Thyroid gland (tissue), 4 donors: ENCODE measurements at regions not wholly inside any gene's neighbourhood (a gene's known extent, or its start where the extent isn't known, plus 50 kb on each side); places are given as distances from the start of the nearest gene placed in this dataset.
"Not testable (repeated sequence)": the region's sequence is repeated elsewhere in the genome, so short reads cannot be mapped to it uniquely, and the experiment has no call there.

Source experiments
- DNase-seq, 2 donors: peaks; one replicate each; pipeline ENCODE4 v3.0.0-alpha.2; 2019
- H3K27ac ChIP-seq, 3 donors: fragments of 200-600 bp; sonication (generic); 1 replicate in 2 of 3; 2 replicates in 1 of 3; pipeline ENCODE4 v1.5.1; 2016 to 2019; ENCODE audit warnings: mild to moderate bottlenecking in 1 of 3, moderate library complexity in 1 of 3
- H3K27me3 ChIP-seq: fragments of 200-600 bp; sonication (generic); one replicate; pipeline ENCODE4 v1.5.1; 2019
- H3K36me3 ChIP-seq, 2 donors: fragments of 200-600 bp; sonication (generic); one replicate each; pipeline ENCODE4 v1.5.1; 2016 to 2019
- H3K4me1 ChIP-seq, 2 donors: fragments of 200-600 bp; sonication (generic); one replicate each; pipeline ENCODE4 v1.5.1; 2017 to 2019
- H3K4me3 ChIP-seq, 3 donors: fragments of 200-600 bp; sonication (generic); replicated peaks in 1 of 3; 1 replicate in 2 of 3; 2 replicates in 1 of 3; pipeline ENCODE4 v1.5.1; 2016; ENCODE audit warnings: mild to moderate bottlenecking in 1 of 3
- H3K9me3 ChIP-seq: fragments of 200-600 bp; sonication (generic); one replicate; pipeline ENCODE4 v1.5.1; 2017
- CTCF ChIP-seq, 6 experiments: fragments of 200-600 bp in 3 of 6; fragments of 450-650 bp in 3 of 6; sonication (generic) in 3 of 6; IDR thresholded peaks; one replicate each; pipeline ENCODE4 v1.5.1; 2016 to 2019; ENCODE audit warnings: antibody characterized with exemption in 6 of 6, mild to moderate bottlenecking in 2 of 6, inconsistent platforms in 1 of 6, moderate library complexity in 1 of 6
- POLR2A ChIP-seq, 2 donors: fragments of 450-650 bp; IDR thresholded peaks; one replicate each; pipeline ENCODE4 v1.6.1; 2017; ENCODE audit warnings: antibody characterized with exemption in 2 of 2, mild to moderate bottlenecking in 2 of 2, moderate library complexity in 1 of 2
- WGBS, 2 donors: methylation state at CpG; one replicate each; pipeline ENCODE4 v1.1.5; 2017; 5-methylcytosine and 5-hydroxymethylcytosine counted together
- intact Hi-C: fragments of 100-400 bp; cut with DNase I; formaldehyde crosslinking; loops from one replicate; pipeline ENCODE4 v1.15.1; 2023

GRCh38 chr13:48829536-48829935 lies 146.2 kb upstream of the FNDC3A start:
- H3K9me3 ChIP-seq = no peaks in the 10 kb centered on the region
- intact Hi-C loops = no loop called here
- 83 to 91% methylated on average over 1 of the region's 1 CpG for WGBS, 2 donors
- H3K36me3 ChIP-seq = no peaks in the 10 kb centered on the region
- TF ChIP-seq POLR2A (IDR thresholded peaks at IDR 0.05) (no peak), CTCF (IDR thresholded peaks at IDR 0.05) (no peak)
- DNase-seq = no peak
- H3K4me3 ChIP-seq = no peak overlapping the region
- no peak overlapping the region for H3K27ac ChIP-seq
- no peaks in the 10 kb centered on the region for H3K27me3 ChIP-seq
- no peaks in the 10 kb centered on the region for H3K4me1 ChIP-seq

GRCh38 chr13:48831248-48831647 lies 144.5 kb upstream of the FNDC3A start:
- no peaks in the 10 kb centered on the region for H3K36me3 ChIP-seq
- H3K27me3 ChIP-seq = no peaks in the 10 kb centered on the region
- H3K4me3 ChIP-seq = no peak overlapping the region
- DNase-seq = no peak
- 94 to 95% methylated on average over 7 of the region's 7 CpGs for WGBS, 2 donors
- H3K9me3 ChIP-seq = no peaks in the 10 kb centered on the region
- no peak for TF ChIP-seq POLR2A (IDR thresholded peaks at IDR 0.05)
- no peak for TF ChIP-seq CTCF (IDR thresholded peaks at IDR 0.05)
- H3K4me1 ChIP-seq = no peaks in the 10 kb centered on the region
- intact Hi-C loops = no loop called here
- H3K27ac ChIP-seq = no peak overlapping the region

GRCh38 chr13:48833412-48833811 lies 142.3 kb upstream of the FNDC3A start:
- no peaks in the 10 kb centered on the region for H3K4me1 ChIP-seq
- H3K9me3 ChIP-seq = no peaks in the 10 kb centered on the region
- DNase-seq = no peak
- no peak overlapping the region for H3K4me3 ChIP-seq
- TF ChIP-seq CTCF (IDR thresholded peaks at IDR 0.05) (no peak), POLR2A (IDR thresholded peaks at IDR 0.05) (no peak)
- H3K36me3 ChIP-seq = no peaks in the 10 kb centered on the region
- WGBS, 2 donors = 77 to 82% methylated on average over 3 of the region's 3 CpGs
- intact Hi-C loops = no loop called here
- H3K27me3 ChIP-seq = no peaks in the 10 kb centered on the region
- no peak overlapping the region for H3K27ac ChIP-seq

GRCh38 chr13:48835326-48835725 lies 140.4 kb upstream of the FNDC3A start:
- H3K4me3 ChIP-seq, H3K4me1 ChIP-seq, H3K9me3 ChIP-seq, H3K27me3 ChIP-seq, H3K27ac ChIP-seq, intact Hi-C loops, DNase-seq, H3K36me3 ChIP-seq: not testable (repeated sequence)
- WGBS, 2 donors = 92 to 96% methylated on average over 5 of the region's 5 CpGs

GRCh38 chr13:48838193-48838973 lies 137.3 kb upstream of the FNDC3A start:
- Histone ChIP-seq H3K4me3 (no peak overlapping the region), H3K4me1 (no peaks in the 10 kb centered on the region), H3K9me3 (no peaks in the 10 kb centered on the region), H3K27me3 (no peaks in the 10 kb centered on the region), H3K27ac (no peak overlapping the region), H3K36me3 (no peaks in the 10 kb centered on the region)
- DNase-seq = no peak
- 43 to 56% methylated on average over 5 of the region's 5 CpGs for WGBS, 2 donors
- TF ChIP-seq CTCF (IDR thresholded peaks at IDR 0.05) (no peak), POLR2A (IDR thresholded peaks at IDR 0.05) (no peak)
- intact Hi-C loops = no loop called here
